Activated CD8-positive, alpha-beta T cell treated with anti-CD3 and anti-CD28 coated beads for 36 hours (primary cell): ENCODE measurements at regions not wholly inside any gene's neighbourhood (a gene's known extent, or its start where the extent isn't known, plus 50 kb on each side); places are given as distances from the start of the nearest gene placed in this dataset.

Experiments
- ATAC-seq: fragments of 200-7000 bp; cut with Tn5 transposase; one replicate; pipeline ENCODE4 v1.10.0; 2021; ENCODE audit warnings: mild to moderate bottlenecking, moderate library complexity
- CTCF ChIA-PET: fragments of 350-600 bp; sonication (Branson Sonifier 250); formaldehyde crosslinking; loops from one replicate; lab custom pipeline; 2021; ENCODE audit warnings: antibody characterized with exemption; lab: Charles Lee
- POLR2A ChIA-PET: fragments of 350-600 bp; sonication (Branson Sonifier 250); formaldehyde crosslinking; loops from one replicate; lab custom pipeline; 2021; ENCODE audit warnings: antibody characterized with exemption; lab: Charles Lee
- DNase-seq: peaks from one replicate; pipeline ENCODE4 v3.0.0-alpha.2; 2020
- H3K27ac Mint-ChIP-seq: one replicate; pipeline ENCODE4 v1.8.0; 2021; ENCODE audit warnings: mild to moderate bottlenecking, mixed read lengths
- H3K27me3 Mint-ChIP-seq: one replicate; pipeline ENCODE4 v1.8.0; 2021; ENCODE audit warnings: mixed read lengths
- H3K36me3 Mint-ChIP-seq: one replicate; pipeline ENCODE4 v1.8.0; 2021; ENCODE audit warnings: low read depth, mixed read lengths
- H3K4me1 Mint-ChIP-seq: one replicate; pipeline ENCODE4 v1.8.0; 2021; ENCODE audit warnings: low read depth, mixed read lengths
- H3K4me3 Mint-ChIP-seq: one replicate; pipeline ENCODE4 v1.8.0; 2021; ENCODE audit warnings: mild to moderate bottlenecking, moderate library complexity, mixed read lengths
- H3K9me3 Mint-ChIP-seq: one replicate; pipeline ENCODE4 v1.8.0; 2021; ENCODE audit warnings: mixed read lengths
- intact Hi-C: fragments of 100-400 bp; cut with micrococcal nuclease; formaldehyde crosslinking; loops from one replicate; pipeline ENCODE4 v1.10.0; 2022
- TF ChIP-seq, protein P1 (sequence below): fragments of 200-600 bp; IDR thresholded peaks from one replicate; pipeline ENCODE4 v1.8.0; 2022; ENCODE audit warnings: antibody characterized with exemption, mild to moderate bottlenecking

GRCh38 chr13:84377106-84377505, 494.8 kb upstream of the SLITRK1 start:
- H3K27me3 Mint-ChIP-seq: no peaks in the 10 kb centered on the region
- H3K4me3 Mint-ChIP-seq: no peak overlapping the region
- no peaks in the 10 kb centered on the region for H3K4me1 Mint-ChIP-seq
- DNase-seq: no peak
- intact Hi-C loops: no loop called here
- H3K9me3 Mint-ChIP-seq: peaks cover 2% of the 10 kb centered on the region
- no peak for ATAC-seq
- TF ChIP-seq, protein P1, sequence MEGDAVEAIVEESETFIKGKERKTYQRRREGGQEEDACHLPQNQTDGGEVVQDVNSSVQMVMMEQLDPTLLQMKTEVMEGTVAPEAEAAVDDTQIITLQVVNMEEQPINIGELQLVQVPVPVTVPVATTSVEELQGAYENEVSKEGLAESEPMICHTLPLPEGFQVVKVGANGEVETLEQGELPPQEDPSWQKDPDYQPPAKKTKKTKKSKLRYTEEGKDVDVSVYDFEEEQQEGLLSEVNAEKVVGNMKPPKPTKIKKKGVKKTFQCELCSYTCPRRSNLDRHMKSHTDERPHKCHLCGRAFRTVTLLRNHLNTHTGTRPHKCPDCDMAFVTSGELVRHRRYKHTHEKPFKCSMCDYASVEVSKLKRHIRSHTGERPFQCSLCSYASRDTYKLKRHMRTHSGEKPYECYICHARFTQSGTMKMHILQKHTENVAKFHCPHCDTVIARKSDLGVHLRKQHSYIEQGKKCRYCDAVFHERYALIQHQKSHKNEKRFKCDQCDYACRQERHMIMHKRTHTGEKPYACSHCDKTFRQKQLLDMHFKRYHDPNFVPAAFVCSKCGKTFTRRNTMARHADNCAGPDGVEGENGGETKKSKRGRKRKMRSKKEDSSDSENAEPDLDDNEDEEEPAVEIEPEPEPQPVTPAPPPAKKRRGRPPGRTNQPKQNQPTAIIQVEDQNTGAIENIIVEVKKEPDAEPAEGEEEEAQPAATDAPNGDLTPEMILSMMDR: no peak
- no peak overlapping the region for H3K27ac Mint-ChIP-seq
- ChIA-PET CTCF (no interaction called here), POLR2A (no interaction called here)
- H3K36me3 Mint-ChIP-seq: no peaks in the 10 kb centered on the region

GRCh38 chr13:84366506-84366905, 484.2 kb upstream of the SLITRK1 start:
- intact Hi-C loops: no loop called here
- H3K4me1 Mint-ChIP-seq: no peaks in the 10 kb centered on the region
- no peaks in the 10 kb centered on the region for H3K9me3 Mint-ChIP-seq
- ATAC-seq (no peak), DNase-seq (no peak)
- H3K27me3 Mint-ChIP-seq: no peaks in the 10 kb centered on the region
- H3K27ac Mint-ChIP-seq: no peak overlapping the region
- no peaks in the 10 kb centered on the region for H3K36me3 Mint-ChIP-seq
- ChIA-PET POLR2A (no interaction called here), CTCF (no interaction called here)
- H3K4me3 Mint-ChIP-seq: no peak overlapping the region
- TF ChIP-seq, protein P1: no peak

DNA sequence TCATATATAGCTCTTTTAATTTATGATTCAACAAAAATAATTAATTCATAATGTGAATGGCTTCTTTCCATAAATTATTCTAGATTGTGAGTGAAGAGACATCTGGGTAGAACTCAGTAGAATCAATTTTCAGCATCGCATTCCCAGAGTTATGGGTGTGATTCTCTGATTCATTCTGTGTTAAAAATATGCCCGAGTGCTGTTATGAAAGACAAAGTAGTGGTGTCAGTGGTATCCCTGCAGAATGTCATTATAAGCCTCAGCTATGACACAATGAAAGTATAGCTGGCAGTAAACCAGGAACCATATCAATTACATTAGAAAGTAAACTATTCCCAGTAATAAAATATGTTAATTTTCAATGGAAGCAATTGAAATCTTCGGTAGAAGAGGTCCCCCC, 480.5 kb upstream of the SLITRK1 start:
- ChIA-PET CTCF (interaction anchor here (0.6 kb wide), 1 partner anchor 115 kb away, joined by 3 read pairs; no protein-coding TSS in a partner anchor), POLR2A (no interaction called here)
- ATAC-seq (no peak), DNase-seq (no peak)
- no peaks in the 10 kb centered on the region for H3K9me3 Mint-ChIP-seq
- no peaks in the 10 kb centered on the region for H3K27me3 Mint-ChIP-seq
- no peaks in the 10 kb centered on the region for H3K36me3 Mint-ChIP-seq
- intact Hi-C loops: no loop called here
- H3K4me1 Mint-ChIP-seq: no peaks in the 10 kb centered on the region
- no peak overlapping the region for H3K4me3 Mint-ChIP-seq
- H3K27ac Mint-ChIP-seq: no peak overlapping the region
- TF ChIP-seq, protein P1: no peak

DNA sequence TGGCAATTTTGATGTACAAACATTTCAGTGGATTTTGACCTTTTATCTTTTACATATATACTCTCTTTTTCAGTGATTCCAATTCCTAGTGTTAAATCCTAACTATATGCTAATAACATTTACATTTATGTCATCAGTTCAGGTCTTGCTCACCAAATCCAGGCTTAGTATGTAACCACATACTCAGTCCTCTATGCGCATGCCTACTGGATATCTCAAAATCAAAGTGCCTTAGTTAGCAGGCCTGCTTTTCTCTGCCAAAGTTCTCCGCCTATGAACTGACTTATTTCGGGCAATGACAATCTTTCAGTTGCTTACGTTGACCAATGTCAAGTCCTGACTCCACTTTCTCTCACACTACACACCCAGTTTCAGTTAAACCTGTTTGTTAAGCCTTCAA, 478.5 kb upstream of the SLITRK1 start:
- ATAC-seq (no peak), DNase-seq (no peak)
- H3K27ac Mint-ChIP-seq: no peak overlapping the region
- H3K9me3 Mint-ChIP-seq: no peaks in the 10 kb centered on the region
- no peaks in the 10 kb centered on the region for H3K36me3 Mint-ChIP-seq
- TF ChIP-seq, protein P1: no peak
- H3K4me1 Mint-ChIP-seq: no peaks in the 10 kb centered on the region
- intact Hi-C loops: no loop called here
- no peaks in the 10 kb centered on the region for H3K27me3 Mint-ChIP-seq
- ChIA-PET POLR2A (no interaction called here), CTCF (no interaction called here)
- no peak overlapping the region for H3K4me3 Mint-ChIP-seq

- intact Hi-C loops: no loop called here
- Mint-ChIP-seq H3K9me3 (no peaks in the 10 kb centered on the region), H3K27me3 (no peaks in the 10 kb centered on the region), H3K4me3 (no peak overlapping the region), H3K36me3 (no peaks in the 10 kb centered on the region), H3K4me1 (no peaks in the 10 kb centered on the region), H3K27ac (no peak overlapping the region)
- ChIA-PET POLR2A (no interaction called here), CTCF (no interaction called here)
- TF ChIP-seq, protein P1: no peak
- ATAC-seq (no peak), DNase-seq (no peak)
These were observed 476.3 kb upstream of the SLITRK1 start for GRCh38 chr13:84358601-84359000.
